C4-2B (cell line): ENCODE measurements at regions not wholly inside any gene's neighbourhood (a gene's known extent, or its start where the extent isn't known, plus 50 kb on each side); places are given as distances from the start of the nearest gene placed in this dataset.

Source experiments
- CTCF ChIP-seq: fragments of 450-650 bp; conservative IDR thresholded peaks from 2 replicates; pipeline ENCODE4 v1.5.1; 2017; ENCODE audit warnings: mild to moderate bottlenecking
- ZFX ChIP-seq: fragments of 450-650 bp; IDR thresholded peaks from 2 replicates; pipeline ENCODE4 v1.6.1; 2017

GRCh38 chr4:148893095-148893494 lies 450.9 kb upstream of the NR3C2 start:
- TF ChIP-seq CTCF (no peak), ZFX (no peak)
